OCI-LY7 (cell line): ENCODE measurements at regions not wholly inside any gene's neighbourhood (a gene's known extent, or its start where the extent isn't known, plus 50 kb on each side); places are given as distances from the start of the nearest gene placed in this dataset.

Experiments
- BruUV-seq: library from RNA; stranded (reverse); fragments of 400-500 nt; replicated peaks from 2 replicates; lab custom pipeline; 2021; lab: Mats Ljungman, UMichigan
- CTCF ChIA-PET: fragments of 300-600 bp; sonication (Branson Sonifier 250); formaldehyde crosslinking; loops from one replicate; lab custom pipeline; 2022; ENCODE audit warnings: antibody characterized with exemption; ENCODE audit not compliant: unreplicated experiment; lab: Charles Lee
- POLR2A ChIA-PET: fragments of 300-600 bp; sonication (Branson Sonifier 250); formaldehyde crosslinking; loops from one replicate; lab custom pipeline; 2022; ENCODE audit warnings: antibody characterized with exemption; lab: Charles Lee
- DNase-seq: peaks from one replicate; pipeline ENCODE4 v3.0.0-alpha.2; 2015; ENCODE audit warnings: low spot score
- H2AFZ ChIP-seq: fragments of 200-600 bp; sonication (generic), shearing (Covaris generic); 2 replicates; pipeline ENCODE4 v1.6.1; 2014; ENCODE audit warnings: mild to moderate bottlenecking, antibody characterized with exemption, low read length, moderate library complexity
- H3K27ac ChIP-seq: fragments of 200-600 bp; sonication (generic); 2 replicates; pipeline ENCODE4 v1.5.1; 2014; ENCODE audit warnings: mixed run types, low read depth, mild to moderate bottlenecking, moderate library complexity, low read length, inconsistent platforms; ENCODE audit not compliant: poor library complexity, severe bottlenecking
- H3K36me3 ChIP-seq: fragments of 200-600 bp; sonication (generic); 2 replicates; pipeline ENCODE4 v1.6.1; 2014; ENCODE audit warnings: mild to moderate bottlenecking, antibody characterized with exemption, low read length, moderate library complexity, mixed read lengths; ENCODE audit not compliant: insufficient read depth
- H3K4me1 ChIP-seq: fragments of 200-600 bp; sonication (generic); 2 replicates; pipeline ENCODE4 v1.5.1; 2014; ENCODE audit warnings: mild to moderate bottlenecking, low read length; ENCODE audit not compliant: insufficient read depth, poor library complexity, severe bottlenecking
- H3K4me2 ChIP-seq: fragments of 200-600 bp; sonication (generic); 2 replicates; pipeline ENCODE4 v1.6.1; 2014; ENCODE audit warnings: mild to moderate bottlenecking, low read length
- H3K4me3 ChIP-seq: fragments of 200-600 bp; sonication (generic); 2 replicates; pipeline ENCODE4 v1.5.1; 2014; ENCODE audit warnings: mild to moderate bottlenecking, low read depth, low read length; ENCODE audit not compliant: poor library complexity, severe bottlenecking
- H3K79me2 ChIP-seq: fragments of 200-600 bp; sonication (generic); 2 replicates; pipeline ENCODE4 v1.6.1; 2016; ENCODE audit warnings: low read depth, mild to moderate bottlenecking, low read length, moderate library complexity, mixed read lengths; ENCODE audit not compliant: insufficient read depth
- H3K9me2 ChIP-seq: fragments of 200-600 bp; sonication (generic); 2 replicates; pipeline ENCODE4 v1.6.1; 2016; ENCODE audit warnings: mild to moderate bottlenecking, low read length, mixed read lengths; ENCODE audit not compliant: insufficient read depth
- H3K9me3 ChIP-seq: fragments of 200-600 bp; sonication (generic); 2 replicates; pipeline ENCODE4 v1.6.1; 2014; ENCODE audit warnings: mild to moderate bottlenecking, mixed run types, low read length, mixed read lengths
- H4K20me1 ChIP-seq: fragments of 200-600 bp; sonication (generic); 2 replicates; pipeline ENCODE4 v1.6.1; 2014; ENCODE audit warnings: mild to moderate bottlenecking, antibody characterized with exemption, low read length, moderate library complexity, mixed read lengths; ENCODE audit not compliant: insufficient read depth
- EZH2phosphoT487 ChIP-seq: fragments of 200-600 bp; sonication (generic); IDR thresholded peaks from 2 replicates; pipeline ENCODE4 v1.6.1; 2018; ENCODE audit warnings: low read depth, borderline replicate concordance, mild to moderate bottlenecking, mixed run types, antibody characterized with exemption, low read length, moderate library complexity, mixed read lengths
- intact Hi-C: fragments of 100-400 bp; cut with micrococcal nuclease; formaldehyde crosslinking; loops from one replicate; pipeline ENCODE4 v1.10.0; 2022; ENCODE audit not compliant: unreplicated experiment
- TF ChIP-seq, protein P1 (sequence below): fragments of 200-600 bp; sonication (generic); conservative IDR thresholded peaks from 2 replicates; pipeline ENCODE4 v1.5.1; 2014; ENCODE audit warnings: mild to moderate bottlenecking, antibody characterized with exemption, low read length, moderate library complexity, mixed read lengths

DNA sequence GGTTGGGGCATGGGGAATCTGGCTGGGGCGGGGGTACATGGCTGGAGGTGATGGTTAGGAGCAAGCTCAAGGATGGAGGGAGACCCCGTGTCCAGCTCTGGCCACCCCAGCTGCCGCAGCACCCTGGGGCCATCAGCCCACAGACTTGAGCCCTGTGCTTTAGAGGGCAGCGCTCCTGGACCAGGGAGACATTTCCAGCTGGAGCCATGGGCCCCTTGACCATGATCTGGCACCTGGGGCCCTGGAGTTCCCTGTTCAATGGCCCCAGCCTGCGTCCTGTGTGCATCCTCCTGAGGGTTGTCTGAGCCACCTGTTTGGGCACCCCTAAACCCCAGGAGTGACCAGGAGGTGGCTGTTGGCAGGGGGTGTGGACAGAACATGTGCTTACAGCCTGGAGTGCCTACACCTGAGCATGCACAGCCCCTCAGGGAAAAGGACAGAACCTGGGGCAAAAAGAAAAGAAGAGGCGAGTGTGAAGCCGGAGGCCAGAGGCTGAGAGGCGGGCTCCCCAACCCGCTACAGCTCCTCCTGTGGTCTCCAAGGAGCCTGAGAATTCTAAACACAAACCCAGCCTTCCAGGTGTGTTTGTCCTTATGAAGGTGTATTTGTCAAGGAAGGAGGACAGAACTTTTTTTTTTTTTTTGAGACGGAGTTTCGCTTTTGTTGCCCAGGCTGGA is 126.7 kb downstream of the C9orf50 start:
- POLR2A ChIA-PET = interaction anchor here (0.7 to 0.8 kb wide), 2 partner anchors 188 to 208 kb away, joined by 3 read pairs; no protein-coding TSS in a partner anchor

DNA sequence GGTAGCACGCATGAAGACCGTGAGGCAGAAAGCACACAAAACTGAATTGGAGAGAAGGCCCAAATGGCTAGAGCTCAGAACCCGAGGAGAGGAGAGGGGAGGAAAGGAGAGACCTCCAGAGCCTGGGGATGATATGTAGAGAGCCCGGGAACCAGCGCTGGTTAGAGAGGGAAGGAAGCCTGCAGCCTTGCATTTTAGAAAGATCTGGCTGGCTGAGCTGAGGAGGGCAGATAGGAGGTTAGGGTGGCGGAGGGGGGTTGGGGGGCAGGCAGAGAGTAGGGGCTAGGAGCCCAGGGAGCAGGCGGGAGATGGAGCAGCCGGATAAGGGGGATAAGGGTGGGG is 127.2 kb downstream of the C9orf50 start:
- CTCF ChIA-PET = no interaction called here
- no peak overlapping the region for H2AFZ ChIP-seq
- intact Hi-C loops = loop anchor here (10.0 kb wide), 1 partner anchor 319 kb away; the partner anchor contains the start of gene IER5L

More for the DNA sequence above, 126.7 kb downstream of the C9orf50 start:
- intact Hi-C loops = loop anchor here (10.0 kb wide), 1 partner anchor 319 kb away; the partner anchor contains the start of gene IER5L
- DNase-seq = no peak
- no peaks in the 10 kb centered on the region for H3K79me2 ChIP-seq
- H2AFZ ChIP-seq = no peak overlapping the region
- no peak overlapping the region for H3K4me3 ChIP-seq
- BruUV-seq = no TSS peak
- peaks cover 8% of the 10 kb centered on the region for H3K4me1 ChIP-seq
- no peaks in the 10 kb centered on the region for H3K9me3 ChIP-seq
- CTCF ChIA-PET = no interaction called here
- TF ChIP-seq, protein P1, sequence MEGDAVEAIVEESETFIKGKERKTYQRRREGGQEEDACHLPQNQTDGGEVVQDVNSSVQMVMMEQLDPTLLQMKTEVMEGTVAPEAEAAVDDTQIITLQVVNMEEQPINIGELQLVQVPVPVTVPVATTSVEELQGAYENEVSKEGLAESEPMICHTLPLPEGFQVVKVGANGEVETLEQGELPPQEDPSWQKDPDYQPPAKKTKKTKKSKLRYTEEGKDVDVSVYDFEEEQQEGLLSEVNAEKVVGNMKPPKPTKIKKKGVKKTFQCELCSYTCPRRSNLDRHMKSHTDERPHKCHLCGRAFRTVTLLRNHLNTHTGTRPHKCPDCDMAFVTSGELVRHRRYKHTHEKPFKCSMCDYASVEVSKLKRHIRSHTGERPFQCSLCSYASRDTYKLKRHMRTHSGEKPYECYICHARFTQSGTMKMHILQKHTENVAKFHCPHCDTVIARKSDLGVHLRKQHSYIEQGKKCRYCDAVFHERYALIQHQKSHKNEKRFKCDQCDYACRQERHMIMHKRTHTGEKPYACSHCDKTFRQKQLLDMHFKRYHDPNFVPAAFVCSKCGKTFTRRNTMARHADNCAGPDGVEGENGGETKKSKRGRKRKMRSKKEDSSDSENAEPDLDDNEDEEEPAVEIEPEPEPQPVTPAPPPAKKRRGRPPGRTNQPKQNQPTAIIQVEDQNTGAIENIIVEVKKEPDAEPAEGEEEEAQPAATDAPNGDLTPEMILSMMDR = no peak
- no peak for TF ChIP-seq EZH2phosphoT487
- no peaks in the 10 kb centered on the region for H3K9me2 ChIP-seq
- no peaks in the 10 kb centered on the region for H3K36me3 ChIP-seq
- H3K4me2 ChIP-seq = no peak overlapping the region
- no peak overlapping the region for H3K27ac ChIP-seq
- H4K20me1 ChIP-seq = no peaks in the 10 kb centered on the region

More for the DNA sequence above, 127.2 kb downstream of the C9orf50 start:
- no peak overlapping the region for H3K27ac ChIP-seq
- H3K4me2 ChIP-seq = no peak overlapping the region
- H3K79me2 ChIP-seq = no peaks in the 10 kb centered on the region
- H3K4me1 ChIP-seq = peaks cover 8% of the 10 kb centered on the region
- no TSS peak for BruUV-seq
- H4K20me1 ChIP-seq = no peaks in the 10 kb centered on the region
- H3K9me3 ChIP-seq = no peaks in the 10 kb centered on the region
- H3K9me2 ChIP-seq = no peaks in the 10 kb centered on the region
- H3K36me3 ChIP-seq = no peaks in the 10 kb centered on the region
- H3K4me3 ChIP-seq = no peak overlapping the region
- POLR2A ChIA-PET = interaction anchor here (0.7 to 0.8 kb wide), 3 partner anchors 208 to 513 kb away, joined by 3 to 4 read pairs (median 4); no protein-coding TSS in a partner anchor
- DNase-seq = no peak
- TF ChIP-seq, protein P1 = no peak
- no peak for TF ChIP-seq EZH2phosphoT487
